Panc1 (cell line): ENCODE measurements at regions not wholly inside any gene's neighbourhood (a gene's known extent, or its start where the extent isn't known, plus 50 kb on each side); places are given as distances from the start of the nearest gene placed in this dataset.

Experiments
- ATAC-seq: fragments of 200-7000 bp; cut with Tn5 transposase; 2 replicates; pipeline ENCODE4 v1.9.1; 2020; ENCODE audit warnings: mild to moderate bottlenecking, moderate library complexity
- BruUV-seq: library from RNA; stranded (reverse); fragments of 400-500 nt; replicated peaks from 2 replicates; lab custom pipeline; 2021; lab: Mats Ljungman, UMichigan
- CTCF ChIA-PET: fragments of 300-600 bp; sonication (Branson Sonifier 250); formaldehyde crosslinking; loops from one replicate; lab custom pipeline; 2022; ENCODE audit warnings: antibody characterized with exemption; lab: Charles Lee
- POLR2A ChIA-PET: fragments of 300-600 bp; sonication (Branson Sonifier 250); formaldehyde crosslinking; loops from one replicate; lab custom pipeline; 2022; ENCODE audit warnings: antibody characterized with exemption; lab: Charles Lee
- DNase-seq: peaks from one replicate; pipeline ENCODE4 v3.0.0-alpha.2; 2010; ENCODE audit warnings: low read depth, low spot score
- H3K27ac ChIP-seq: 2 replicates; pipeline ENCODE4 v1.5.1; 2011; ENCODE audit warnings: mild to moderate bottlenecking, low read length, inconsistent platforms
- H3K27me3 ChIP-seq: fragments of 200-500 bp; sonication (Bioruptor generic); 2 replicates; pipeline ENCODE4 v1.6.0; 2014; ENCODE audit warnings: low read length, inconsistent platforms; ENCODE audit not compliant: control insufficient read depth, insufficient read depth
- H3K36me3 ChIP-seq: fragments of 200-500 bp; sonication (Bioruptor generic); 2 replicates; pipeline ENCODE4 v1.5.1; 2014; ENCODE audit warnings: inconsistent platforms, mild to moderate bottlenecking, low read length, moderate library complexity; ENCODE audit not compliant: control insufficient read depth, insufficient read depth
- H3K4me1 ChIP-seq: 2 replicates; pipeline ENCODE4 v1.5.1; 2011; ENCODE audit warnings: inconsistent platforms, mild to moderate bottlenecking, low read length, moderate library complexity; ENCODE audit not compliant: control insufficient read depth, insufficient read depth
- H3K4me3 ChIP-seq, 2 experiments: 2 replicates each; pipeline ENCODE4 v1.5.1; 2011 to 2012; ENCODE audit warnings: low read depth in 2 of 2, low read length in 2 of 2, mild to moderate bottlenecking in 2 of 2, inconsistent platforms in 1 of 2, moderate library complexity in 1 of 2
- H3K9me3 ChIP-seq: fragments of 200-500 bp; sonication (Bioruptor generic); 2 replicates; pipeline ENCODE4 v1.5.1; 2014; ENCODE audit warnings: low read depth, mild to moderate bottlenecking, inconsistent platforms, low read length, moderate library complexity; ENCODE audit not compliant: control insufficient read depth, insufficient read depth
- CTCF ChIP-seq: fragments of 450-650 bp; IDR thresholded peaks from 2 replicates; pipeline ENCODE4 v1.5.1; 2017; ENCODE audit warnings: mild to moderate bottlenecking
- POLR2AphosphoS5 ChIP-seq: IDR thresholded peaks from 2 replicates; pipeline ENCODE4 v1.6.1; 2012; ENCODE audit warnings: mild to moderate bottlenecking, low read depth, low read length, moderate library complexity
- SIN3A ChIP-seq: IDR thresholded peaks from 2 replicates; pipeline ENCODE4 v1.6.1; 2012; ENCODE audit warnings: low read depth, mild to moderate bottlenecking, low read length, moderate library complexity, borderline replicate concordance; ENCODE audit not compliant: insufficient read depth
- TCF7L2 ChIP-seq: IDR thresholded peaks from 2 replicates; pipeline ENCODE4 v1.6.1; 2011; ENCODE audit warnings: mild to moderate bottlenecking, low read depth, low read length, inconsistent platforms
- in situ Hi-C: cut with HindIII; loops from 2 replicates; pipeline ENCODE4 v1.10.0; 2016; ENCODE audit warnings: low sequenced_read_pairs, low pct_unique_long_range_greater_than_20kb
- intact Hi-C: fragments of 100-400 bp; cut with micrococcal nuclease; formaldehyde crosslinking; loops from one replicate; pipeline ENCODE4 v1.10.0; 2022; ENCODE audit not compliant: unreplicated experiment
- TF ChIP-seq, protein P1 (sequence below), 2 experiments: IDR thresholded peaks; 2 replicates each; pipeline ENCODE4 v1.6.1; 2011 to 2012; ENCODE audit warnings: low read depth in 2 of 2, control low read depth in 1 of 2, low read length in 1 of 2, mild to moderate bottlenecking in 1 of 2, moderate library complexity in 1 of 2; ENCODE audit not compliant: insufficient read depth in 1 of 2

DNA sequence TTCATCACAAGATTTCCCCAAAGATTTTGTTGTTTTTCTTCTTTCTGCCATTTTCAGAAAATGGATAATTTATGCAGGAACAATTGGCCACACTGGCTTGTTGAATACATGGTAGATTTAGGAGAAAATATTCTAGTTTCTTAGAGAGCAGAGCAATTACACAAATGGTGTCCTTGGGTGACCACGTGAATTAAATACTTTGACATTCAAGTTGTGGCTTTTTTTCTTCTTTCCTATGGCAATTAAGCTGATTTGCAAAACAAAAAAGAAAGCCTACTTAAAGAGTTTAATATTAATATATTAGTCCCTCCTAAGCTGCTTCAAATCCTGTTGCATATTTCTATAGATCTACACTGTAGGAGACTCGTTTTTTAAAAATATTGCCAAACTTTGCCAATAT lies 133.0 kb upstream of the HTR2C start:
- ChIA-PET CTCF (interaction anchor here (0.6 kb wide), 1 partner anchor 176 kb away, joined by 4 read pairs; no protein-coding TSS in a partner anchor), POLR2A (no interaction called here)
- Histone ChIP-seq H3K27ac (no peak overlapping the region), H3K4me1 (no peaks in the 10 kb centered on the region), H3K9me3 (no peaks in the 10 kb centered on the region), H3K27me3 (no peaks in the 10 kb centered on the region), H3K36me3 (no peaks in the 10 kb centered on the region), H3K4me3 (no peak overlapping the region)
- DNase-seq (no peak), ATAC-seq (no peak)
- intact Hi-C loops: no loop called here
- BruUV-seq: no TSS peak
- in situ Hi-C loops: no loop called here
- no peak for TF ChIP-seq CTCF

DNA sequence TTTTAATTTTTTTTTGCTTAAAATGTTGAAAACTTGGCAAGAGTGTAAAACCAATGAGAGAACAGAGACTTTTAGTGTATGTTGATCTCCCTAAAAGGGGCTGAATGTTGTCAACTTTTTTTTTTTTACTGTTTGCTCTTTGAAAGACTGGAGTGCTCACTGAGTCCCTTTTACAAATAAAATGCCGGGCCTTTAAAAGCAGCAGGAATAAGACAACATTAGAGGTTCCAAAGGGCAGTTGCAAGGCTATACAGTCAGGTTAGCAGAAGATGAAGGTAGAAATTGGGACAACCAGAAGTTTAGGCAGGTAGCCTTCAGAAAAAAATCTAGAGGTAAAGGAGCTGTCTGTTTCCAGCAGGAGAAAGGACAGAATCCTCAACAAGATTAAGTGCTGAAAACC lies 132.5 kb upstream of the HTR2C start:
- no peak for ATAC-seq
- no peak for DNase-seq
- TF ChIP-seq, protein P1, sequence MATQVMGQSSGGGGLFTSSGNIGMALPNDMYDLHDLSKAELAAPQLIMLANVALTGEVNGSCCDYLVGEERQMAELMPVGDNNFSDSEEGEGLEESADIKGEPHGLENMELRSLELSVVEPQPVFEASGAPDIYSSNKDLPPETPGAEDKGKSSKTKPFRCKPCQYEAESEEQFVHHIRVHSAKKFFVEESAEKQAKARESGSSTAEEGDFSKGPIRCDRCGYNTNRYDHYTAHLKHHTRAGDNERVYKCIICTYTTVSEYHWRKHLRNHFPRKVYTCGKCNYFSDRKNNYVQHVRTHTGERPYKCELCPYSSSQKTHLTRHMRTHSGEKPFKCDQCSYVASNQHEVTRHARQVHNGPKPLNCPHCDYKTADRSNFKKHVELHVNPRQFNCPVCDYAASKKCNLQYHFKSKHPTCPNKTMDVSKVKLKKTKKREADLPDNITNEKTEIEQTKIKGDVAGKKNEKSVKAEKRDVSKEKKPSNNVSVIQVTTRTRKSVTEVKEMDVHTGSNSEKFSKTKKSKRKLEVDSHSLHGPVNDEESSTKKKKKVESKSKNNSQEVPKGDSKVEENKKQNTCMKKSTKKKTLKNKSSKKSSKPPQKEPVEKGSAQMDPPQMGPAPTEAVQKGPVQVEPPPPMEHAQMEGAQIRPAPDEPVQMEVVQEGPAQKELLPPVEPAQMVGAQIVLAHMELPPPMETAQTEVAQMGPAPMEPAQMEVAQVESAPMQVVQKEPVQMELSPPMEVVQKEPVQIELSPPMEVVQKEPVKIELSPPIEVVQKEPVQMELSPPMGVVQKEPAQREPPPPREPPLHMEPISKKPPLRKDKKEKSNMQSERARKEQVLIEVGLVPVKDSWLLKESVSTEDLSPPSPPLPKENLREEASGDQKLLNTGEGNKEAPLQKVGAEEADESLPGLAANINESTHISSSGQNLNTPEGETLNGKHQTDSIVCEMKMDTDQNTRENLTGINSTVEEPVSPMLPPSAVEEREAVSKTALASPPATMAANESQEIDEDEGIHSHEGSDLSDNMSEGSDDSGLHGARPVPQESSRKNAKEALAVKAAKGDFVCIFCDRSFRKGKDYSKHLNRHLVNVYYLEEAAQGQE (IDR thresholded peaks at IDR 0.05; ENCODE audit: insufficient read depth in 1 of 2, low read depth in 2 of 2, low read length in 1 of 2): no peak
- TF ChIP-seq CTCF (no peak), TCF7L2 (no peak), POLR2AphosphoS5 (no peak), SIN3A (no peak)
- no peaks in the 10 kb centered on the region for H3K4me1 ChIP-seq
- H3K36me3 ChIP-seq: no peaks in the 10 kb centered on the region
- in situ Hi-C loops (no loop called here), intact Hi-C loops (no loop called here)
- ChIA-PET POLR2A (no interaction called here), CTCF (interaction anchor here (0.6 kb wide), 1 partner anchor 175 kb away, joined by 4 read pairs; no protein-coding TSS in a partner anchor)
- H3K9me3 ChIP-seq: no peaks in the 10 kb centered on the region
- no peak overlapping the region for H3K4me3 ChIP-seq
- no peak overlapping the region for H3K27ac ChIP-seq
- BruUV-seq: no TSS peak
- H3K27me3 ChIP-seq: no peaks in the 10 kb centered on the region

- Histone ChIP-seq H3K4me1 (no peaks in the 10 kb centered on the region), H3K4me3 (no peak overlapping the region), H3K9me3 (no peaks in the 10 kb centered on the region), H3K27ac (no peak overlapping the region), H3K36me3 (no peaks in the 10 kb centered on the region), H3K27me3 (no peaks in the 10 kb centered on the region)
- no TSS peak for BruUV-seq
- ChIA-PET CTCF (no interaction called here), POLR2A (no interaction called here)
- TF ChIP-seq SIN3A: no peak
- TF ChIP-seq POLR2AphosphoS5: no peak
- TF ChIP-seq, protein P1 (IDR thresholded peaks at IDR 0.05; ENCODE audit: insufficient read depth in 1 of 2, low read depth in 2 of 2, low read length in 1 of 2): no peak
- no peak for TF ChIP-seq CTCF
- in situ Hi-C loops: no loop called here
- intact Hi-C loops: no loop called here
- no peak for DNase-seq
- no peak for ATAC-seq
Observed at GRCh38 chrX:114462266-114462665, 121.6 kb upstream of the HTR2C start.
